ENCODE measurements at regions not wholly inside any gene's neighbourhood (a gene's known extent, or its start where the extent isn't known, plus 50 kb on each side); places are given as distances from the start of the nearest gene placed in this dataset.

DNA sequence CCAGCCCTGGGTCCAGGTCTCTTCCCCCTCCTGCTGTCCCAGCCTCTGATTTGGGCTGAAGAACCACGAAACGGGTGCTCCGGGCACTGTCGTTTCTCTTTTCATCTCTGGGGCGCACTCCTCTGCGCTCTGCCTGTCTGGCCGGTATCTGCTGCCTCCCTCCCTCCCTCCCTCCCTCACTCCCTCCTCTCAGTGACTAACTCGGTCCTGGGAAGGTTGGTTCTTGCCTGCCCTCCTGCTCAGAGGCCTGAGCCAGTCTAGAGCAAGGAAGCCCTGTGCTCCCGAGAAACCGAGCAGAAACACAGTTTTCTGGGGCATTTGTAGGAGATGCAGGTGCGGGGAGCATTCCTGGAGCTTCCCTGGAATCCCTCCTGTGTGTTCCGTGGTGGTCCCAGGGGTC, 1235.2 kb downstream of the BRD1 start:
- TF ChIP-seq, protein P1, sequence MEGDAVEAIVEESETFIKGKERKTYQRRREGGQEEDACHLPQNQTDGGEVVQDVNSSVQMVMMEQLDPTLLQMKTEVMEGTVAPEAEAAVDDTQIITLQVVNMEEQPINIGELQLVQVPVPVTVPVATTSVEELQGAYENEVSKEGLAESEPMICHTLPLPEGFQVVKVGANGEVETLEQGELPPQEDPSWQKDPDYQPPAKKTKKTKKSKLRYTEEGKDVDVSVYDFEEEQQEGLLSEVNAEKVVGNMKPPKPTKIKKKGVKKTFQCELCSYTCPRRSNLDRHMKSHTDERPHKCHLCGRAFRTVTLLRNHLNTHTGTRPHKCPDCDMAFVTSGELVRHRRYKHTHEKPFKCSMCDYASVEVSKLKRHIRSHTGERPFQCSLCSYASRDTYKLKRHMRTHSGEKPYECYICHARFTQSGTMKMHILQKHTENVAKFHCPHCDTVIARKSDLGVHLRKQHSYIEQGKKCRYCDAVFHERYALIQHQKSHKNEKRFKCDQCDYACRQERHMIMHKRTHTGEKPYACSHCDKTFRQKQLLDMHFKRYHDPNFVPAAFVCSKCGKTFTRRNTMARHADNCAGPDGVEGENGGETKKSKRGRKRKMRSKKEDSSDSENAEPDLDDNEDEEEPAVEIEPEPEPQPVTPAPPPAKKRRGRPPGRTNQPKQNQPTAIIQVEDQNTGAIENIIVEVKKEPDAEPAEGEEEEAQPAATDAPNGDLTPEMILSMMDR (IDR thresholded peaks at IDR 0.05; ENCODE audit: low read depth, low read length, poor library complexity, severe bottlenecking), result no peak
- no peak for TF ChIP-seq EZH2phosphoT487 (IDR thresholded peaks at IDR 0.05; ENCODE audit: borderline replicate concordance, low read length)
